G401.6 (cell line): ENCODE measurements at regions not wholly inside any gene's neighbourhood (a gene's known extent, or its start where the extent isn't known, plus 50 kb on each side); places are given as distances from the start of the nearest gene placed in this dataset.

Experiments used
- FAIRE-seq: peaks from 2 replicates; lab custom pipeline; 2012; peaks lifted over from hg19 to GRCh38; lab: Jason Lieb, UNC

- no peak for FAIRE-seq
Observed at GRCh38 chr14:62289471-62289870, 527.3 kb downstream of the SNAPC1 start.

GRCh38 chr14:62301080-62301479, 538.9 kb downstream of the SNAPC1 start:
- FAIRE-seq, result no peak

GRCh38 chr14:62301911-62302310, 539.7 kb downstream of the SNAPC1 start:
- FAIRE-seq, result no peak

- no peak for FAIRE-seq
Observed at GRCh38 chr14:62303437-62303836, 541.2 kb downstream of the SNAPC1 start.

GRCh38 chr14:62304257-62304656, 542.0 kb downstream of the SNAPC1 start:
- FAIRE-seq, result no peak

- FAIRE-seq, result no peak
Observed at GRCh38 chr14:62307844-62308243, 545.6 kb downstream of the SNAPC1 start.

- no peak for FAIRE-seq
Observed at GRCh38 chr14:62308316-62308715, 546.1 kb downstream of the SNAPC1 start.

- FAIRE-seq, result no peak
Observed at GRCh38 chr14:62308891-62309290, 546.7 kb downstream of the SNAPC1 start.

GRCh38 chr14:62313212-62313611, 551.0 kb downstream of the SNAPC1 start:
- FAIRE-seq, result no peak

GRCh38 chr14:62314221-62314620, 552.0 kb downstream of the SNAPC1 start:
- no peak for FAIRE-seq

GRCh38 chr14:62314871-62315270, 552.7 kb downstream of the SNAPC1 start:
- FAIRE-seq, result no peak

GRCh38 chr14:62315631-62316030, 553.4 kb downstream of the SNAPC1 start:
- FAIRE-seq, result no peak

GRCh38 chr14:62322216-62322615, 560.0 kb downstream of the SNAPC1 start:
- no peak for FAIRE-seq

GRCh38 chr14:62329427-62329826, 567.2 kb downstream of the SNAPC1 start:
- FAIRE-seq, result no peak

- no peak for FAIRE-seq
Observed at GRCh38 chr14:62347562-62348011, 585.4 kb downstream of the SNAPC1 start.

GRCh38 chr14:62357362-62357761, 595.1 kb downstream of the SNAPC1 start:
- no peak for FAIRE-seq

- FAIRE-seq, result no peak
Observed at GRCh38 chr14:62364161-62364560, 601.9 kb downstream of the SNAPC1 start.

- no peak for FAIRE-seq
Observed at GRCh38 chr14:62364800-62365280, 602.6 kb downstream of the SNAPC1 start.

GRCh38 chr14:62369919-62370560, 607.8 kb downstream of the SNAPC1 start:
- no peak for FAIRE-seq

GRCh38 chr14:62373944-62374343, 611.7 kb downstream of the SNAPC1 start:
- no peak for FAIRE-seq

- no peak for FAIRE-seq
Observed at GRCh38 chr14:62378057-62378456, 615.8 kb downstream of the SNAPC1 start.

GRCh38 chr14:62381311-62382070, 619.3 kb downstream of the SNAPC1 start:
- FAIRE-seq, result no peak

- no peak for FAIRE-seq
Observed at GRCh38 chr14:62409169-62409568, 636.1 kb downstream of the KCNH5 start.
